NCI-H446 treated with DMSO at 0.1 percent for 48 hours (cell line): ENCODE measurements at regions not wholly inside any gene's neighbourhood (a gene's known extent, or its start where the extent isn't known, plus 50 kb on each side); places are given as distances from the start of the nearest gene placed in this dataset.

Source experiments
- DNase-seq: peaks from one replicate; lab custom pipeline; 2025; lab: John Stamatoyannopoulos, UW

DNA sequence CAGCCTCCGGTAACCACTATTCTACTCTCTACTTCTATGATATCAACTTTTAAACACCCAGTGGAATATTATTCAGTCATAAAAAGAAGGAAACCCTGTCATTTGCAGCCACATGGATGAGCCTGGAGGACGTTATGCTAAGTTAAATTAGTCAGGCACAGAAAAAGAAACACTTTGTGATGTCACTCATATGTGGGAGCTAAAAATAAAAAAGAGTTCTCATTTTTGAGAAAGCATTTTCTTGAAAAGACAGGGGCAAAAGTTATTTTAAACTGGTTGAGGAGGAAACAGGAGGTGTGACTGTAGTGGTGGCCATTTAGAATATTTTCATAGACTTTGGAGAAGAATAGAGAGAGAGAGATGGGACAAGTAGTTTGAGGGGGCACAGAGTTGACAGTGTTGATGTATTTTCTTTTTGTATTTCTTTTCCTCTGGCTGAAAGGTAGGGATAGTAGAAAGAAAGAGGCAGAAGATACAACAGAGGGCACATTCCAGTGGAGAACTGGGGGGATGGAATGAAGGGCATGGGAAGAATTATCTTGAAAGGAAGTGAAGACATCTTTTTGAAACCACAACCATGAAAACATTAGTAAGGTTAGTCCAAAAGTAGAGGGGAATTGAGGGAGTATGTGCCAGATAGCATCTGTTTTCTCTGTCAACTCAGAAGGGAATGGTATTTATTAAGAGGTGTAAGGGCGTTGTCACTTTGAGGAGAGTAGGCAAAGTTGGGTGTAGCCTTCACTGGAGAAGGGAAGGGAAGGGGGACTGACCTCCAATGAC lies 181.3 kb upstream of the GMDS start:
- no peak for DNase-seq

GRCh38 chr6:2416128-2416712 lies 170.8 kb upstream of the GMDS start:
- DNase-seq = no peak

DNA sequence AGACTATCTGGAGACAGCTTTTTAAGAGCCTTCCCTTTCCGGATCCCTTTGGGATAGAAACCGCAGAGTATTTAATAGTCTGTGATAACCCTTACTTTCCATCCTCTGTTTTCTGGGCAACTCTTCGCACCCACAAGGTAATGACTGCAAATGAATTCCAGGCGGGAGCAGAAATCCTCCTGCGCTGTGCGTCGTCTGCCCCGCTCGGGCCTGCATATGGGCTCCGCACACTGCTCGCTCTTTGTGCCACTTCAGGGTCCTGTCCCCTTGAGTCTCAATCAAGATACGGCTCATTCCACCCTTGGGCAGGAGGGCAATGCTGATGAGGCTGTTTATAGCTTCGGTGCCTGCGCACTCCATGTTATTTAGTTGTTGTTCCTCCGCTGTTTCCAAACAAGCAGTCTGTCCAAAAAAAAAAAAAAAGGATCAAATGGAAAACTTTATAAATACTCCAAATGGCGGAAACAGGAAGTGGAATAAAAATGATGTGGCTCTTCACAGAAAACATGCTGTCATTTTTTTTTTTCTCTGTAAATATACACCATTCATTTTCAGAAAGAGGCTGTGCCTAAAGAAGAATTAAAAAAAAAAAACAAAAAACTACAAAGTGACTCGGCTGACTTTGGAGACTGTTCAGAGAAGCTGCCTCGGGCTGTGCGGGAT lies 169.6 kb upstream of the GMDS start:
- DNase-seq = no peak

DNA sequence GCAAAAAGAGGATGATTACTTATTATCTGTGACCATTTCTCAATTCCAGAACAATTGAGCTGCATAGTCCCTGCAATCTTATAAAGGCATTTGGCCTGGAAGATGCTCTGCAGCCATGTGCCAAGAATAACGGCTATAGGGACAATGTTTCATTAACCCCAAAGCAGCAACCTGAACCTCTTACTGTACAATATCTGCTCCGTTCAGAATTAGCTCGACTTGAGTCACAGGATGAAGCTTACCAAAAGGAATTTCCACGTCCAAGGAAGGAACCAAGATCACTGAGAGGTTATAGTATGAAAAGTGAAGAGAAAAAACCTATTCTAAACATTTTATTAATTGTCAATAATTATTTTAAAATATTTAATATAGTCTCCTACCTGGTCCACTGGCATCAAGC lies 167.3 kb upstream of the GMDS start:
- DNase-seq = no peak

DNA sequence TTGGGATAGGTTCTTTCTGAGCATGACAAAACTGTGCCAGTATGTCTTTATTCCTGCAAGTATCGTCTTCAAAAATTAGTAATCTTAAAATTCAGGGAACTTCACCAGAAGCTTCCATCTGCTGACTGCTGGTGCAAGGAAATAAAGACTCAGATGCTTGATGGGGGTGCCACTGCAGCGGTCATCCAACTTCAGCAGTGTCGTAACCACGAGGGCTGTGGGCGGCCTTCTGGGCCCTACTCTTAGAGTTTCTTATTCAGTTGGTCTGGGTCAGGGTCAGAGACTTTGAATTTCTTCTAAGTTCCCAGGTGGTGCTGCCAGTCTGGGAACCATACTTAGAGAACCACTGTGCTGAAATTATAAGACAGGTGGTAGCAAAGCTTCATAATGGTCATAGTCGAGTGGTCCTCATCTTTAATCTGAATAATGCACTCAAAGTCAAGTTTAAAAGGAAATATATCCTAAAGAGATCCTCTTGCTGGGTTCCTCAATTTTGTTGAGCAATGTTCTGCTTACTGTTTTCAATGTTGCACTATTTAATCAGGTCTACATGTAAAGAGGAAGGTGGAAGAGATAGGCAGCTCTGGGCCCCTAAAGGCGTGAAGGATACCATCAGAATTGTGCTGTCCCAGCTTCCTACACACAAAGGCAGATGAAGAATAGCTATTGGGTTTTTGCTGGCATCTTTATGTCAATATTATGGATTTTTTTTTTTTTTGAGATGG lies 165.4 kb upstream of the GMDS start:
- DNase-seq = no peak

DNA sequence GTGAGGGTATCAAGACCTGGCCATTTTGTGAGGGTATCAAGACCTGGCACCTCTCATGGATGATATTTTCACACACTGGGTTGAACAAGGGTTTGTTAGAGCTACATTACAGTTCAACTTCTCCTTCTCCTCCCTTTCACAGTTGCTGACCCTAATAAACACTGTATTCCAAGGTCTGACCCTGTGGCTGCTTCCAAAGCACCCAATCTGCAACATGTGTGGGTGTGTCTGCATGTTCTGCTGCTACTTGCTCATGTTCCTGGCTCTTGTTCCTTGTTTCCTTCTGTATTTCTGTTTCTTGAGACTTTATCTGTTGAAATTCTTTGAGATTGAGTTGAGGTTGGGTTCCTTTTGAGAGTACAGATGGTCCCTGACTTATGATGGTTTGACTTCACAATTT lies 162.1 kb upstream of the GMDS start:
- no peak for DNase-seq

GRCh38 chr6:2404211-2404929 lies 159.0 kb upstream of the GMDS start:
- DNase-seq = no peak

- DNase-seq = no peak
These were observed 158.1 kb upstream of the GMDS start for GRCh38 chr6:2403546-2403945.

- DNase-seq = peak; percentile 7
These were observed 151.6 kb upstream of the GMDS start for GRCh38 chr6:2396846-2397630.

GRCh38 chr6:2396042-2396657 lies 150.7 kb upstream of the GMDS start:
- peak; percentile 78 for DNase-seq

- no peak for DNase-seq
These were observed 143.3 kb upstream of the GMDS start for GRCh38 chr6:2388554-2389324.

- DNase-seq = no peak
These were observed 142.0 kb upstream of the GMDS start for GRCh38 chr6:2387445-2387844.

- no peak for DNase-seq
These were observed 140.1 kb upstream of the GMDS start for GRCh38 chr6:2385471-2385983.

GRCh38 chr6:2384528-2384927 lies 139.1 kb upstream of the GMDS start:
- no peak for DNase-seq

DNA sequence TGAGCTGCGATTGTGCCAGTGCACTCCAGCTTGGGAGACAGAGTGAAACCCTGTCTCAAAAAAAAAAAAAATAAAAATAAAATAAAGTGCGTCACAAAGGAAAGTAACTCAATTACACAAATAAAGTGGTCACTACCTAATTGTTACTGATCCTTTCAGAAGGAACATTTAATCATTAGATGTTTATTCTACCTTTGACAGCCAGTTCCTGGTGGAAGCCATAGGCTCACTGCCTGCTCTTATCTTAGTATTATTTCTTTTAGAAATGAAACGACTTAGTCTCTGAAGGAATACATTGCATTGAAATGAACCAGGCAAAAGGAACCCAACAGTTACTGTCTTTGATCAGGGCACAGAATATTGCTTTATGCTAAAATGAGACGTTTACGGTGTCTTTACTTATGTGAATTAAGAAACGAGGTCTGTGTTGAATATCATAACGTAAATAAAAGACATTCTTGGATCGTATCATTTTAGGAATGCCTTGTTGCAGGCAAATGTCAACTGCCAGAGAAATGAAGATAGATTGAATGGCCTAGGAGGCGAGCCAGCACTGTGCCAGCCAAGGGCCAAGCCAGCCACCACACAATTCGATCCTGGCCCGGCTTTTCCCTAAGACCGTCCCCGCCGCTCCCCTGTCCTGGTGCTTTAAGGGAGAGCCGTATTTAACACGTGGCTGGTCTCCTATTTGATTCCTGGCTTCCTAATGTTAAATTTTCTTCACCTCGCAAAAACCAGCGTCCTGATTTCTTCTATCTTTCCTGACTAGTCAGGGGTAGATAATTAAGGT lies 136.7 kb upstream of the GMDS start:
- DNase-seq = peak; percentile 20

DNA sequence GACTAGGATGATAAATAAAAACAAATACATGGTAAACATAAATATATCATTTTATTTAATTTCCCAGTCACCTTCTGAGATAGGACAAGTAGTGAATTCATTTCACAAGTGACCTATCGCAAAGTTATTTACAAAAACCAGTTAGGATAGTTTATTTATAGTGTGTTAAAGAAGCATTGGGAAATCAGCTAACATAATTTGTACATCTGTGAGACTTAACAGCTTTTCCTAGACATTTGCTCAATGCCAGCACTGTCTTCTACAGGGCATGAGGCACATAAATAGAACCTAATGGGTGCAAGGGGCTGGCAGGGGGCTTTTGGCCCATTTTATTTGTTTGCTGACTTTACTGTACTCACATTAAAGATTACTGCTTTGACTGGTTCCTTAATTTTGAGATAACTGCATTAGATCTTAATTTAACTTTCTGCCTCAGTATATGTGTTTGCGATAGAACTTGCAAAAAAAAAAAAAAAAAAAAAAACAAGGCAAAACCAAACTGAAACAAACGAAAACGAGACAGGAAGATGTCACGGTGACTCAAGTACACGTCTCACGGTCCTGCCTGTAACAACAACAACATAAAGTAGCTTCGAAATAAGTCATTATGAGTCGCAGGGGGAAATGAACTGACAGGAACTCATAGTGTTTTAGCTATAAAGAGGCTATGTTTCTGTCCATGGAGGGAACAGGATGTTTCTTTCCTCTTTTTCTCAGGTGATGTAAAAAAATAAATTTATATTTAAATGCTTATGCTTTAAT lies 133.7 kb upstream of the GMDS start:
- DNase-seq = no peak

GRCh38 chr6:2378046-2378657 lies 132.7 kb upstream of the GMDS start:
- no peak for DNase-seq
